A673 (cell line): ENCODE measurements at regions not wholly inside any gene's neighbourhood (a gene's known extent, or its start where the extent isn't known, plus 50 kb on each side); places are given as distances from the start of the nearest gene placed in this dataset.

Source experiments
- BruUV-seq: library from RNA; stranded (reverse); fragments of 400-500 nt; replicated peaks from 2 replicates; lab custom pipeline; 2021; lab: Mats Ljungman, UMichigan
- CTCF ChIA-PET: fragments of 300-600 bp; sonication (Branson Sonifier 250); formaldehyde crosslinking; loops from one replicate; lab custom pipeline; 2022; ENCODE audit warnings: antibody characterized with exemption; lab: Charles Lee
- POLR2A ChIA-PET: fragments of 300-600 bp; sonication (Branson Sonifier 250); formaldehyde crosslinking; loops from one replicate; lab custom pipeline; 2022; ENCODE audit warnings: antibody characterized with exemption; ENCODE audit not compliant: low non-redundant PET; lab: Charles Lee
- DNase-seq: peaks from one replicate; pipeline ENCODE4 v3.0.0-alpha.2; 2015; ENCODE audit warnings: low spot score
- H3K27ac ChIP-seq: fragments of 200-600 bp; sonication (generic); 2 replicates; pipeline ENCODE4 v1.5.1; 2016; ENCODE audit warnings: mixed run types, low read depth, mild to moderate bottlenecking, mixed read lengths, antibody characterized with exemption, low read length; ENCODE audit not compliant: poor library complexity, severe bottlenecking
- H3K27me3 ChIP-seq: fragments of 200-600 bp; sonication (generic); replicated peaks from 2 replicates; pipeline ENCODE4 v1.6.1; 2017; ENCODE audit warnings: mixed run types, low read depth, mild to moderate bottlenecking, mixed read lengths, antibody characterized with exemption, low read length; ENCODE audit not compliant: insufficient read depth, poor library complexity
- H3K36me3 ChIP-seq: fragments of 200-600 bp; sonication (generic); 2 replicates; pipeline ENCODE4 v1.6.1; 2016; ENCODE audit warnings: mixed run types, mild to moderate bottlenecking, mixed read lengths, antibody characterized with exemption, low read length; ENCODE audit not compliant: insufficient read depth, poor library complexity, severe bottlenecking
- H3K4me1 ChIP-seq: fragments of 200-600 bp; sonication (generic); 2 replicates; pipeline ENCODE4 v1.6.1; 2017; ENCODE audit warnings: mixed run types, mild to moderate bottlenecking, mixed read lengths, antibody characterized with exemption, low read length; ENCODE audit not compliant: insufficient read depth, poor library complexity, severe bottlenecking
- H3K4me3 ChIP-seq: fragments of 200-600 bp; sonication (generic); 2 replicates; pipeline ENCODE4 v1.5.1; 2016; ENCODE audit warnings: low read depth, mixed run types, mild to moderate bottlenecking, mixed read lengths, low read length; ENCODE audit not compliant: poor library complexity, severe bottlenecking
- H3K9me3 ChIP-seq: fragments of 200-600 bp; sonication (generic); 2 replicates; pipeline ENCODE4 v1.6.1; 2016; ENCODE audit warnings: mixed run types, low read depth, mild to moderate bottlenecking, mixed read lengths, antibody characterized with exemption, low read length; ENCODE audit not compliant: poor library complexity, severe bottlenecking
- CTCF ChIP-seq: fragments of 300-800, 200-600 bp; sonication (generic); conservative IDR thresholded peaks from 2 replicates; pipeline ENCODE4 v1.5.1; 2017; ENCODE audit warnings: low read depth, mild to moderate bottlenecking, antibody characterized with exemption, low read length, moderate library complexity, mixed read lengths
- EZH2 ChIP-seq: fragments of 200-600 bp; sonication (generic); IDR thresholded peaks from 2 replicates; pipeline ENCODE4 v1.6.1; 2017; ENCODE audit warnings: borderline replicate concordance, low read depth, mild to moderate bottlenecking, mixed read lengths, antibody characterized with exemption, low read length; ENCODE audit not compliant: poor library complexity, severe bottlenecking
- intact Hi-C: fragments of 100-400 bp; cut with micrococcal nuclease; formaldehyde crosslinking; loops from one replicate; pipeline ENCODE4 v1.10.0; 2022; ENCODE audit not compliant: unreplicated experiment

- no peak overlapping the region for H3K27ac ChIP-seq
- intact Hi-C loops, result no loop called here
- DNase-seq, result no peak
- BruUV-seq, result no TSS peak
- no peaks in the 10 kb centered on the region for H3K27me3 ChIP-seq
- ChIA-PET CTCF (no interaction called here), POLR2A (no interaction called here)
- H3K4me1 ChIP-seq, result no peaks in the 10 kb centered on the region
- no peaks in the 10 kb centered on the region for H3K36me3 ChIP-seq
- TF ChIP-seq CTCF, result no peak
- TF ChIP-seq EZH2, result no peak
- H3K4me3 ChIP-seq, result no peak overlapping the region
- no peaks in the 10 kb centered on the region for H3K9me3 ChIP-seq
Observed at GRCh38 chr12:87930033-87930432, 99.2 kb downstream of the C12orf50 start.

- no peak overlapping the region for H3K27ac ChIP-seq
- CTCF ChIA-PET, result no interaction called here
- H3K4me3 ChIP-seq, result no peak overlapping the region
Observed at GRCh38 chr12:87929346-87929745, 99.9 kb downstream of the C12orf50 start.

GRCh38 chr12:87928031-87928430 lies 101.2 kb downstream of the C12orf50 start:
- CTCF ChIA-PET, result no interaction called here

More at GRCh38 chr12:87929346-87929745, 99.9 kb downstream of the C12orf50 start:
- TF ChIP-seq CTCF, result no peak
- no peak for TF ChIP-seq EZH2
- DNase-seq, result no peak
- intact Hi-C loops, result no loop called here
- Histone ChIP-seq H3K4me1 (no peaks in the 10 kb centered on the region), H3K36me3 (no peaks in the 10 kb centered on the region), H3K9me3 (no peaks in the 10 kb centered on the region), H3K27me3 (no peaks in the 10 kb centered on the region)
- POLR2A ChIA-PET, result no interaction called here
- BruUV-seq, result no TSS peak

More at GRCh38 chr12:87928031-87928430, 101.2 kb downstream of the C12orf50 start:
- BruUV-seq, result no TSS peak
- POLR2A ChIA-PET, result interaction anchor here (0.7 kb wide), 1 partner anchor 213 kb away, joined by 3 read pairs; no protein-coding TSS in a partner anchor
- H3K9me3 ChIP-seq, result no peaks in the 10 kb centered on the region
- H3K4me3 ChIP-seq, result no peak overlapping the region
- no peaks in the 10 kb centered on the region for H3K36me3 ChIP-seq
- intact Hi-C loops, result no loop called here
- TF ChIP-seq CTCF (no peak), EZH2 (no peak)
- no peaks in the 10 kb centered on the region for H3K27me3 ChIP-seq
- H3K27ac ChIP-seq, result no peak overlapping the region
- no peak for DNase-seq
- H3K4me1 ChIP-seq, result no peaks in the 10 kb centered on the region
